Neutrophil (primary cell): ENCODE measurements at regions not wholly inside any gene's neighbourhood (a gene's known extent, or its start where the extent isn't known, plus 50 kb on each side); places are given as distances from the start of the nearest gene placed in this dataset.

ENCODE experiments used
- H3K27ac ChIP-seq: fragments of 200-600 bp; sonication (generic); 2 replicates; pipeline ENCODE4 v1.5.1; 2016; ENCODE audit warnings: mild to moderate bottlenecking, moderate library complexity
- H3K27me3 ChIP-seq: fragments of 200-600 bp; sonication (generic); 2 replicates; pipeline ENCODE4 v1.6.0; 2016; ENCODE audit warnings: mild to moderate bottlenecking
- H3K36me3 ChIP-seq: fragments of 200-600 bp; sonication (generic); 2 replicates; pipeline ENCODE4 v1.5.1; 2017
- H3K4me1 ChIP-seq, 2 experiments: fragments of 200-600 bp in 1 of 2; sonication (generic) in 1 of 2; 1 replicate in 1 of 2; 2 replicates in 1 of 2; pipeline versions ENCODE4 v1.5.1 to v1.6.1; 2013 to 2016; ENCODE audit warnings: low read depth in 1 of 2, low read length in 1 of 2, mild to moderate bottlenecking in 1 of 2, moderate library complexity in 1 of 2; ENCODE audit not compliant: control insufficient read depth in 1 of 2, insufficient read depth in 1 of 2
- H3K4me3 ChIP-seq, 2 experiments: fragments of 200-600 bp in 1 of 2; sonication (generic) in 1 of 2; 1 replicate in 1 of 2; 2 replicates in 1 of 2; pipeline ENCODE4 v1.5.1; 2013 to 2016; ENCODE audit warnings: low read depth in 1 of 2, low read length in 1 of 2, mild to moderate bottlenecking in 1 of 2, moderate library complexity in 1 of 2
- H3K9me3 ChIP-seq: fragments of 200-600 bp; sonication (generic); 2 replicates; pipeline ENCODE4 v1.5.1; 2016
- TF ChIP-seq, protein P1 (sequence below): fragments of 200-600 bp; sonication (generic); IDR thresholded peaks from 2 replicates; pipeline ENCODE4 v1.5.1; 2016; ENCODE audit warnings: antibody characterized with exemption

DNA sequence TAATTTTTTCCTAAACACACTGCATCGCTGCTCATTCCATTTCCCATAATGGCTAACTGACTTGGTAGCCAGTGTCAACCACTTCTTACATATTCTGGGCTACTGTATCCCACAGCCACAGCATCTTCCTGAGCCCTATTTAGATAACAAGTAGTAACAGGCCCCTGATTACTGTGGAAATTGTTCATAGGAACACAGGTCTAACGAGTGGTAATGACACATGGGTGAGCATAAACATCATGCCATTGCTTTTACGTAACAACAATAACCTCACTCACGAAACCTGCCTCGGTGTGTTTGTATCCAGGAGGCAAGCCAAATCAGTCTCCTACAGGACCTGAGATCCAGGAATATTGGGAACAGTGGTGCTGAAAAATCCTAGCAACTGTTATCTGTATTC is 438.6 kb downstream of the KLF5 start:
- H3K4me3 ChIP-seq = no peak overlapping the region
- H3K27ac ChIP-seq = no peak overlapping the region
- TF ChIP-seq, protein P1, sequence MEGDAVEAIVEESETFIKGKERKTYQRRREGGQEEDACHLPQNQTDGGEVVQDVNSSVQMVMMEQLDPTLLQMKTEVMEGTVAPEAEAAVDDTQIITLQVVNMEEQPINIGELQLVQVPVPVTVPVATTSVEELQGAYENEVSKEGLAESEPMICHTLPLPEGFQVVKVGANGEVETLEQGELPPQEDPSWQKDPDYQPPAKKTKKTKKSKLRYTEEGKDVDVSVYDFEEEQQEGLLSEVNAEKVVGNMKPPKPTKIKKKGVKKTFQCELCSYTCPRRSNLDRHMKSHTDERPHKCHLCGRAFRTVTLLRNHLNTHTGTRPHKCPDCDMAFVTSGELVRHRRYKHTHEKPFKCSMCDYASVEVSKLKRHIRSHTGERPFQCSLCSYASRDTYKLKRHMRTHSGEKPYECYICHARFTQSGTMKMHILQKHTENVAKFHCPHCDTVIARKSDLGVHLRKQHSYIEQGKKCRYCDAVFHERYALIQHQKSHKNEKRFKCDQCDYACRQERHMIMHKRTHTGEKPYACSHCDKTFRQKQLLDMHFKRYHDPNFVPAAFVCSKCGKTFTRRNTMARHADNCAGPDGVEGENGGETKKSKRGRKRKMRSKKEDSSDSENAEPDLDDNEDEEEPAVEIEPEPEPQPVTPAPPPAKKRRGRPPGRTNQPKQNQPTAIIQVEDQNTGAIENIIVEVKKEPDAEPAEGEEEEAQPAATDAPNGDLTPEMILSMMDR = no peak
- H3K4me1 ChIP-seq = no peaks in the 10 kb centered on the region
- H3K9me3 ChIP-seq = no peaks in the 10 kb centered on the region
- H3K36me3 ChIP-seq = no peaks in the 10 kb centered on the region
- no peaks in the 10 kb centered on the region for H3K27me3 ChIP-seq

DNA sequence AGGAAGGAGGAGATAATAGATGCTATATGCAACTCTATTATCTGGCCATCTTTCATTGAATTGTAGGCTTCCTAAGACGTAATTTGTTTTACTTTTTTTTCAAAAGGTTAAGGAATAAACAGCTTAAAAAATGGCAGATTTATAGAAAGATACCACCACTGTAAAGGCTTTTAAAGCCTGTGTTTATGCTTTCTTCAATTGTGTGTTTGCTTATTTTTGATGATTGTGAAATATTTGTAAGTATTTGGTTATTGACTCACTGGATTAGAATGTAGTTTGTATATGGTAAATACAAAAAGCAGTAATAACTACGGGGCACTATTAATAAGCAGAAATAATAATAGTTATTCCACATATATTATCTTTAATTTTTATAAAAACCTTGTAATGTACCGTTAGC is 437.9 kb downstream of the KLF5 start:
- Histone ChIP-seq H3K27ac (no peak overlapping the region), H3K27me3 (no peaks in the 10 kb centered on the region), H3K9me3 (no peaks in the 10 kb centered on the region), H3K4me3 (no peak overlapping the region), H3K36me3 (no peaks in the 10 kb centered on the region), H3K4me1 (no peaks in the 10 kb centered on the region)
- TF ChIP-seq, protein P1 = no peak

DNA sequence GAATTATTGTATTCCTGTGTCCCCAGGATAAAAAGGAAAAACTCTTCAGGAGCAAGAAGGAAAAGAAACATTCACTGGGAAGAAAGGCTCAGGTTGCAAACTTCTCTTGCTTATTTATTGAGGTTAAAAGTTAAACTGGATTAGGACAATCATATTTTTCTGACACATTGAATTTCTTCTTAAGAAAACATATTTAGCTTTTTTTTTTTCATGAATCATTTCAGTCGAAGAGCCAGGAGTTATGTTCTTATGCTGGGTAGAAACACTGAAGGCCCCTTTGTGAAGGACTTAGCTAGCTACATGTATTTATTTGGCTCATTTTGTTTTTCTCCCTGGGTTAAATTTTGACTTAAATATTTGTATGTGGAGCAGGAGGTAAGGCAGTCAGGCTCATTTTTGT is 434.0 kb downstream of the KLF5 start:
- Histone ChIP-seq H3K36me3 (no peaks in the 10 kb centered on the region), H3K4me1 (no peaks in the 10 kb centered on the region), H3K4me3 (no peak overlapping the region), H3K9me3 (no peaks in the 10 kb centered on the region), H3K27ac (no peak overlapping the region), H3K27me3 (no peaks in the 10 kb centered on the region)
- TF ChIP-seq, protein P1 = no peak

DNA sequence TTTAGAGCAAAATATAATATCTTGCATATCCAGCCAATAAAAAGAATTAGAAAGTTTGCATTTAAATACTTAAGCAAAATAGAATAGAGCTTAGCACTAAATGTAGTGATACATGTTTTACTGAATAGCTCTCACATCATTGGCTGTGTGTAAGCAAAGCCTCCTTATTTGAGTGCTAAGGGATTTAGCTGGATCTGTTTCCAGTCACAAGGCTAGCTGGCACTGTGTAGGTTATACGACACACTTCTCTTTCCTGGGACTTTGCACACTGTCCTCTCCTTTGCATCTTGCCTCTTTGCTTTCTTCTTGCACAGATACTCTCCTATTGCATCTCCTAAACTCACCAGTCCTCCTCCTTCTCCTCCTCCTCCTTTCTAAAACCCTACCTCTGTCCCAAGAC is 423.8 kb downstream of the KLF5 start:
- TF ChIP-seq, protein P1 = no peak
- H3K36me3 ChIP-seq = no peaks in the 10 kb centered on the region
- H3K27me3 ChIP-seq = no peaks in the 10 kb centered on the region
- no peak overlapping the region for H3K27ac ChIP-seq
- no peaks in the 10 kb centered on the region for H3K9me3 ChIP-seq
- H3K4me3 ChIP-seq = no peak overlapping the region
- H3K4me1 ChIP-seq = no peaks in the 10 kb centered on the region

DNA sequence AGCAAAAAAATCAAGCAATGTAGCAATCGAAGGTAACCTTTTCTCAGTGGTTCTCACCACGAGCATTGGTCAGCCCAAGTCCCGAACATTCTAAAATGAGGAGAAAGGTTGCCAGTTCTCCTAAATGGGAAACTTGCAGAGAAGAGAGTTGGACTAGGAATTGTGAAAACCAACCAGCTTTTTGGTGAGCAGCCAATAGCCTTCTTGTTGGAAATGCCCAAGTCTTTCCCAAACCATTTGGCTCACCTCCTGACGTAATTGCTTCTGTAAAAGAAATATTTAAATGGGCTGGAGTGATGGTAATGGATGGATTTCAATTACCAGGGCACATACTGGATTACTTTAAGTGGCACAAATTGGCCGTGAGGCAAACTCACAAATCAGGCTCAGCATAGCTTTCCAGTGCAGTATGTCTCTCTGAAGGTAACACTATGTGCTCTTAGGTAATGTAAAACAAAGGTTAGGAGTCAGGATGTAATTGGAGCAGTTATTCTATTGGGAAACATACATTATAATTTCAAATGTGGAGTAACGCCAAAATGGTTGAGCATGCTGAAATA is 423.2 kb downstream of the KLF5 start:
- H3K27me3 ChIP-seq = no peaks in the 10 kb centered on the region
- H3K4me1 ChIP-seq = no peaks in the 10 kb centered on the region
- no peak overlapping the region for H3K4me3 ChIP-seq
- TF ChIP-seq, protein P1 = no peak
- H3K9me3 ChIP-seq = no peaks in the 10 kb centered on the region
- H3K27ac ChIP-seq = no peak overlapping the region
- no peaks in the 10 kb centered on the region for H3K36me3 ChIP-seq
